ENCODE measurements at regions not wholly inside any gene's neighbourhood (a gene's known extent, or its start where the extent isn't known, plus 50 kb on each side); places are given as distances from the start of the nearest gene placed in this dataset.

- no peak for DNase-seq
These were observed 880.4 kb downstream of the HACE1 start for GRCh38 chr6:103979308-103979707.

DNA sequence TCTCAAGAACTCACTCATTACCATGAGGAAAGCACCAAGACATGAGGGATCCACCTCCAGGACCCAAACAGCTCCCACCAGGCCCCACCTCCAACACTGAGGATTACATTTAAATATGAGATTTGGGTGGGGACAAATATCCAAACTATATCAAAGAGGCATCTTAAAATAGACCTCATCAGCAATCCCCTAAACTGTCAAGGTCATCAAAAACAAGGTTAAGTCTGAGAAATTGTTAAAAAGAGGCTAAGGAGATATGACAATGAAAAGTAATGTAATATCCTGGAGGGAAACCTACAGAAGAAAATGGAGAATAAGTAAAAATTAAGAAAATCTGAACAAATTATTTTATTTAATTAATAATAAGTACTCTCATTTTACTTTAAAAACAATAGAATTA lies 922.3 kb downstream of the HACE1 start:
- DNase-seq: no peak

GRCh38 chr6:103925317-103925716 lies 934.4 kb downstream of the HACE1 start:
- DNase-seq: no peak

DNA sequence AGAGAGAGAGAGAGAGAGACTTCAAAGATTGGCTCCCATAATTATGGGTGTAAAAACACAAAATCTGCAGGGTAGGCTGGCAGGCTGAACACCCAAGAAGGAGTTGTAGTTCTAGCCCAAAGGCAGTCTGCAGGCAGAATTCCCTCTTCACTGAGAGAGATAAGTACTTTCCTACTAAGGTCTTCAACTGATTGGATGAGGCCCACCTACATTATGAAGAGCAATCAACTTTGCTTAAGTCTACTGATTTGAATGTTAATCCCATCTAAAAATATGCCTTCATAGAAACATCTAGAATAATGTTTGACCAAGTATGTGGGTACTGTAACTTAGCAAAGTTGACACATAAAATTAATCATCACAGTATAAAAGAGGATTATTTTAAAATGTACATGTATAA lies 949.7 kb downstream of the HACE1 start:
- DNase-seq: no peak

- no peak for DNase-seq
These were observed 950.8 kb downstream of the HACE1 start for GRCh38 chr6:103908898-103909297.

- no peak for DNase-seq
These were observed 964.6 kb downstream of the HACE1 start for GRCh38 chr6:103895136-103895535.

DNA sequence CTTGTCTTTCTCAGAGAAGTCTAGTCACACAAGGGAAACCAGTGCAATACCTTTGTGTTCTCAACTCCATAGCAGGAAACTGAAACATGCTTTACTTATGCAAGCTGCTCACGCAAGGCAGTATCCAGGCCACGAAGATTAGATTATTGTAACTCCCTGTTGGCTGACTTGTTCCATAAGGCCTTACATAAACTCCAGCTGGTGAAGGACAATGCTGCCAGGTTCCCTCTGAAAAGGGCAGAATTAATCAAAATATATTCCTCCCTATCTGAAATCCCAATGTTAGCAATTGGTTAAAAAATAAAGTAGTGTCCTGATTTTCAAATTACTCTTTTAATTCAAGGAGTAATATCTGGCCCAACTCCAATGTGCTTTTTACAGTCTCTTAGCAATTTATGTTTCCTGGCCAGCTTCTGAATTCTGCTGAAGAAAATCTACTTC lies 966.6 kb downstream of the HACE1 start:
- DNase-seq: no peak

- DNase-seq: no peak
These were observed 972.8 kb downstream of the HACE1 start for GRCh38 chr6:103886951-103887350.

GRCh38 chr6:103885446-103885845 lies 974.3 kb downstream of the HACE1 start:
- DNase-seq: no peak

- DNase-seq: no peak
These were observed 979.9 kb downstream of the HACE1 start for GRCh38 chr6:103879800-103880199.

DNA sequence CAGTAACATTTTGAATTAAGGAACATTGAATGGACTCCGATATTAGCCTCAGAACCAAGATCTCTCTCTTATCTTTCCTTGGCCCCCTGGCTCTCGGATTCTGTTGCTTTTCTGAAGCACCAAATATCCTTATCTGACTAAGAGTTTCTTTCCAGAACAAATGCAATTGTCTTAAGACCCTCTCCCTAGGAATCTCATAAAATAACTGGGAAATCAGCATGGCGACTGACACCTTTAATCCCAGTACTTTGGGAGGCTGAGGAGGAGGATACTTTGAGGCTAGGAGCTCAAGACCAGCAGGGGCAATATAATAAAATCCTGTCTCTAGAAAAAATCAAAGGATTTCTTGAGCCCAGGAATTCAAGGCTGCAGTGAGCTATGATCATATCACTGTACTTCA lies 984.5 kb downstream of the HACE1 start:
- DNase-seq: no peak

DNA sequence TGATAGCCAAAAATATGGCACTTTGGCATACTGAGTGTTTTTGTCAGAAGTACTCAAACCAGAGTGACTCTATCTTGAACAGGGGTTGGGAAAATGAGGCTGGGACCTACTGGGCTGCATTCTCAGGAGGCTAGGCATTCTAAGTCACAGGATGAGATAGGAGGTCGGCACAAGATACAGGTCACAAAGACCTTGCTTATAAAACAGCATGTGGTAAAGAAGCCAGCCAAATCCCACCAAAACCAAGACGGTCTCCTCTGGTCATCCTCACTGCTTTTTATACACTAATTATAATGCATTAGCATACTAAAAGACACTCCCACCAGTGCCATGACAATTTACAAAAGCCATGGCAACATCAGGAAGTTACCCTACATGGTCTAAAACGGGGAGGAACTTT lies 985.1 kb downstream of the HACE1 start:
- DNase-seq: no peak

- no peak for DNase-seq
These were observed 987.0 kb downstream of the HACE1 start for GRCh38 chr6:103872678-103873077.

DNA sequence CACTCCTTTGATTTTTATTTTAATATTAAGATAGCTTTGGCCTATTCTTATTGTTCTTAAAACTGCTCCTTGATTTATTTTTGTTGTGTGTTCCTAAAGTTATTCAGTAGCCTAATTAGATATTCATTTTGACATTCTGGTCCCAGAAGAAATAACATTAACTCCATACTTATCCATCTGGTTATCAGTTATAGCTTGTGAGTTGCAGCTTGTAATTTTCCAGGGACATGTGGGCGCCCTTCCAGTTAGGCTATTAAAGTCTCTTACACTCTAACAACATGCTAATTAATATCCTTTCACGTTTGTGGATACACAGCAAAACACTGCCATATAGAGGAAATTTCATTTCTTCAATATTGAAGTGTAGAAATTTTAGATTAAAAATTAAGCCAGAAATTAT lies 987.5 kb downstream of the HACE1 start:
- DNase-seq: no peak

DNA sequence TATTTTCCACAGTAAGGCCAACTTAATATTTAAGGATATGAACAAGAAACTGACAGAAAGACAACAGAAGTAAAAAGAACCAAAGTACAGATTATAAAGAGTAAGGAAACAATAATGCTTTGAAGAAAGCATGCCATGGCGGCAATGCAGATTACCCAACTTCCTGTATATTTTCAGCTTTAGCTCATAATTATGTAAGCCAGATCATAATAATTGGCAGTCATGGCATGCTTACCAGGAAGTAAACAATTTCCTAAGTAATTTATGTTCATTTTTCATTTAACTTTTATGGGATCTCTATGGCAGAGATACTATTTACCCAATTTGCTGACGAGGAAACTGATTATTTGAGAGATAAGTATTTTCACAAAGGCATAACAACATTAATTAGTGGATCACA lies 988.7 kb downstream of the HACE1 start:
- DNase-seq: no peak

DNA sequence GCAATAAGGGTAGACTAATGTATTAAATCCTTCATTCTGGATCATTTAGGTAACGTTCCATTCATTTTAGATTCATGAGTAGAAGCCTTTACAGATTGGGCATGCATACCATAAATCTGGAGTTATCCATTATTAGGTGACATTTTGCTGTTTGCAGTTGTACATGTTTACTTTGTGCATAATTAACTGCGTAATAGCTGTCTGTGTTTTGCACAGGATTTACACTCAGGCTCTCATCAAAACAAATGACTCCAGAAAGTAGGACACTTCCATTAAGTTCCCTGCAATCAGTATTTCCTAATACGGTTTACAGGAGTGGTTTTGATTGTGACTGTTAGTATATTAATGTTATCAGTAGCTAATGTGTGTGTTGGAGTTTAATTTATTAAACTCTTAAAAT lies 997.4 kb downstream of the HACE1 start:
- no peak for DNase-seq

DNA sequence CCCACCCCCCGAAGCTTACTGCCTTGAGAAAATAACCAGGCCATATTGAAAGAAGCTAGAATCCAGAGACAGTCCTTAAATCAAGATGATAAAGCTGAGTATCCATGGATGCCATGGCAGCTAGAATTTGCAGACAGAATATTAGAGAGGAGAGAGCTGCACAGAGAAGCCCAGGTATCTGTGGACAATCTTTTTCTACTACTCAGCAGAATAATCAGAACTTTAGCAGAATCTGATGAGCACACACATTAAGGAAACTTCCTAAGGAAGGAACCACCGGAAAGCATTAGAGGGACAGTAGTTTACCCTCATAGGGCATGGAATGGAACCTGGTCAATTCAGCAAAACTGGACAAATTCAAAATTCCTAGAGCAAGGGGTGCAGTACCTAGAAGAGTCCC lies 1001.7 kb downstream of the HACE1 start:
- no peak for DNase-seq

GRCh38 chr6:103855750-103856149 lies 1004.0 kb downstream of the HACE1 start:
- DNase-seq: no peak

DNA sequence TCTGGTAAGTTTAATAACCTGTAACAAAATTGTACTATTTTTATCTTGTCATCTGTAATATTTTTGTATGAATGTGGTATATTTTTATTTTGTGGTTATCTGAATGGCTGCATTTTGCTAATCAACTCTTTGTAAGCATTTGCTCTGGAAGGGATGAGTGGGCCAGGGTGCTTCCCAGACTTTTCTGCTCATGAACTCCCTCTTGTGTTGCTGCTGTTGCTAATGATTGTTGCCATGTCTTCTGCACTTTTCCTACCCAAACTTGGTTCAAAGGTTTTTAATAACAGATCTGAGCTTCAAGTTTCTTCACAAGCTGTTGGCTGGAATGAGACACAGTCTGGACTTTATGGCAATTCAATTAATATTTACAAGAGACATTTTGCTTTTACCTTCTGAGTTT lies 1005.7 kb downstream of the HACE1 start:
- no peak for DNase-seq

DNA sequence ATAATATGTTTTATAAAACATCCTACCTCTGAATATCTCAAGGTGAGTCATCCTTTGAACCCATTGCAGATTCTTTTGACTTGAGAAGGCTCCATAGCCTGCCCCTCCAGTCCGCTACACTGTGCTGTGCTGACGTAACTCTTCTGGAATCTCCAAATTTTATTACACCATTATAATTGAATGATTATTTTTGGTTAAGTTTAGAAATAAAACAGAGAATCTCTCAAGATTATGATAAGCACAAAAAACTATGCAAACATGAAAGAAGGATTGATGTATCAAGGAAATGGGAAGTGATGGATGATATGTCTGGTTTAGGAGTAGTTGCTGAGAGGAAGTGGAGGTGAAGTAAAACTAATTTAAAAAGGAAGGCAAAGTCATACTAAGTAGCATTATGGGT lies 1021.3 kb downstream of the HACE1 start:
- no peak for DNase-seq

GRCh38 chr6:103826209-103826608 lies 1033.5 kb downstream of the HACE1 start:
- no peak for DNase-seq

- no peak for DNase-seq
These were observed 1039.6 kb downstream of the HACE1 start for GRCh38 chr6:103820148-103820547.

DNA sequence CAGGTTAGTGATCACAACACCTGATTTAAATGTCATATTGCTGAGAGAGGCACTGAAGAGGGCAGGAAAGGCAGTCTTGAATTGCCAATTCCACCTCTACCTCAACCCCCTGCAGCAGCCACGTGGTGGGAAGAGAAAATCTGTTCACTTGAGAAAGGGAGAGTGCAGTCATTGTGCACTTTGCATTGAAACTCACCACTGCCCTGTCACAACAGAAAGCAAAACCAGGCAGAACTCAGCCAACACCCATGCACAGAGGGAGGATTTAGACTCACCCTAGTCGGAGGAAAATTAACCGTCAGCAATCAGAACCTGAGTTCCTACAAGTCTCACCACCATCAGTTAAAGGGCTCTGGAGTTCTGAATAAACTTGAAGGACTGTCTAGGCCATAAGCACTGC lies 1040.2 kb downstream of the HACE1 start:
- no peak for DNase-seq

GRCh38 chr6:103812970-103813369 lies 1046.7 kb downstream of the HACE1 start:
- no peak for DNase-seq

Data from anterior cingulate cortex (tissue), 58 donors.